ENCODE measurements at regions not wholly inside any gene's neighbourhood (a gene's known extent, or its start where the extent isn't known, plus 50 kb on each side); places are given as distances from the start of the nearest gene placed in this dataset.

- H2AFZ ChIP-seq: no peak overlapping the region
- no TSS peak for BruUV-seq (replicated peaks)
- TF ChIP-seq EZH2 (IDR thresholded peaks at IDR 0.05; ENCODE audit: low read depth) (no peak), CTCF (conservative IDR thresholded peaks at IDR 0.05) (no peak)
- H3K27me3 ChIP-seq (ENCODE audit: insufficient read depth, low read depth): no peaks in the 10 kb centered on the region
- H3K4me1 ChIP-seq (replicated peaks; ENCODE audit: insufficient read depth): no peaks in the 10 kb centered on the region
- H3K9me2 ChIP-seq (ENCODE audit: insufficient read depth): no peaks in the 10 kb centered on the region
- no peaks in the 10 kb centered on the region for H3F3A ChIP-seq (ENCODE audit: insufficient read depth, low read depth)
- intact Hi-C loops (cut with micrococcal nuclease; ENCODE audit: unreplicated experiment): no loop called here
- H3K4me2 ChIP-seq: no peak overlapping the region
- no peak for DNase-seq
- ChIA-PET POLR2A (ENCODE audit: unreplicated experiment) (no interaction called here), CTCF (no interaction called here)
- H3K4me3 ChIP-seq: no peak overlapping the region
- no peak overlapping the region for H3K27ac ChIP-seq
- H3K9me3 ChIP-seq (ENCODE audit: insufficient read depth, low read depth): no peaks in the 10 kb centered on the region
- no peaks in the 10 kb centered on the region for H3K79me2 ChIP-seq (ENCODE audit: low read depth)
- H4K20me1 ChIP-seq (ENCODE audit: insufficient read depth): no peaks in the 10 kb centered on the region
- H3K36me3 ChIP-seq (ENCODE audit: low read depth): no peaks in the 10 kb centered on the region
These were observed 409.2 kb downstream of the CDH7 start for GRCh38 chr18:66160007-66160406.

- BruUV-seq (replicated peaks): no TSS peak
These were observed 408.6 kb downstream of the CDH7 start for GRCh38 chr18:66159451-66159850.

GRCh38 chr18:66156946-66157687 is 406.3 kb downstream of the CDH7 start:
- TF ChIP-seq EZH2 (IDR thresholded peaks at IDR 0.05; ENCODE audit: low read depth) (no peak), CTCF (conservative IDR thresholded peaks at IDR 0.05) (no peak)
- intact Hi-C loops (cut with micrococcal nuclease; ENCODE audit: unreplicated experiment): no loop called here
- Histone ChIP-seq H3K9me3 (ENCODE audit: insufficient read depth, low read depth) (no peaks in the 10 kb centered on the region), H3K9me2 (ENCODE audit: insufficient read depth) (no peaks in the 10 kb centered on the region), H3K27ac (no peak overlapping the region), H3F3A (ENCODE audit: insufficient read depth, low read depth) (no peaks in the 10 kb centered on the region), H2AFZ (no peak overlapping the region), H3K27me3 (ENCODE audit: insufficient read depth, low read depth) (no peaks in the 10 kb centered on the region), H3K79me2 (ENCODE audit: low read depth) (no peaks in the 10 kb centered on the region), H4K20me1 (ENCODE audit: insufficient read depth) (no peaks in the 10 kb centered on the region), H3K4me3 (no peak overlapping the region), H3K36me3 (ENCODE audit: low read depth) (no peaks in the 10 kb centered on the region), H3K4me2 (no peak overlapping the region), H3K4me1 (replicated peaks; ENCODE audit: insufficient read depth) (no peaks in the 10 kb centered on the region)
- no TSS peak for BruUV-seq (replicated peaks)
- ChIA-PET CTCF (no interaction called here), POLR2A (ENCODE audit: unreplicated experiment) (no interaction called here)
- DNase-seq: no peak

More at GRCh38 chr18:66159451-66159850, 408.6 kb downstream of the CDH7 start:
- Histone ChIP-seq H3K36me3 (ENCODE audit: low read depth) (no peaks in the 10 kb centered on the region), H3K4me2 (no peak overlapping the region), H4K20me1 (ENCODE audit: insufficient read depth) (no peaks in the 10 kb centered on the region), H3K79me2 (ENCODE audit: low read depth) (no peaks in the 10 kb centered on the region), H3K4me1 (replicated peaks; ENCODE audit: insufficient read depth) (no peaks in the 10 kb centered on the region), H2AFZ (no peak overlapping the region), H3F3A (ENCODE audit: insufficient read depth, low read depth) (no peaks in the 10 kb centered on the region), H3K27ac (no peak overlapping the region), H3K9me2 (ENCODE audit: insufficient read depth) (no peaks in the 10 kb centered on the region), H3K27me3 (ENCODE audit: insufficient read depth, low read depth) (no peaks in the 10 kb centered on the region), H3K4me3 (no peak overlapping the region), H3K9me3 (ENCODE audit: insufficient read depth, low read depth) (no peaks in the 10 kb centered on the region)
- ChIA-PET POLR2A (ENCODE audit: unreplicated experiment) (no interaction called here), CTCF (no interaction called here)
- intact Hi-C loops (cut with micrococcal nuclease; ENCODE audit: unreplicated experiment): no loop called here
- no peak for DNase-seq
- TF ChIP-seq CTCF (conservative IDR thresholded peaks at IDR 0.05) (no peak), EZH2 (IDR thresholded peaks at IDR 0.05; ENCODE audit: low read depth) (no peak)

All from PC-9 (cell line).